Ascending aorta (tissue), 2 donors: ENCODE measurements at regions not wholly inside any gene's neighbourhood (a gene's known extent, or its start where the extent isn't known, plus 50 kb on each side); places are given as distances from the start of the nearest gene placed in this dataset.

ENCODE experiments used
- DNase-seq, 2 donors: peaks; one replicate each; pipeline ENCODE4 v3.0.0-alpha.2; 2019; ENCODE audit warnings: low spot score in 2 of 2
- H3K27ac ChIP-seq, 2 donors: fragments of 200-600 bp; sonication (generic); one replicate each; pipeline ENCODE4 v1.5.1; 2016 to 2017; ENCODE audit warnings: mild to moderate bottlenecking in 1 of 2
- H3K27me3 ChIP-seq: fragments of 200-600 bp; sonication (generic); one replicate; pipeline ENCODE4 v1.5.1; 2017
- H3K36me3 ChIP-seq, 2 donors: fragments of 200-600 bp; sonication (generic); one replicate each; pipeline ENCODE4 v1.5.1; 2016
- H3K4me1 ChIP-seq, 2 donors: fragments of 200-600 bp; sonication (generic); one replicate each; pipeline ENCODE4 v1.5.1; 2016 to 2017; ENCODE audit warnings: mild to moderate bottlenecking in 1 of 2
- H3K4me3 ChIP-seq, 2 donors: fragments of 200-600 bp; sonication (generic); one replicate each; pipeline ENCODE4 v1.5.1; 2016 to 2017; ENCODE audit warnings: mild to moderate bottlenecking in 1 of 2
- H3K9me3 ChIP-seq, 2 donors: fragments of 200-600 bp; sonication (generic); one replicate each; pipeline ENCODE4 v1.5.1; 2016
- CTCF ChIP-seq, 3 experiments: fragments of 200-600 bp in 2 of 3; fragments of 450-650 bp in 1 of 3; sonication (generic) in 2 of 3; IDR thresholded peaks; one replicate each; pipeline ENCODE4 v1.5.1; 2016 to 2019; ENCODE audit warnings: antibody characterized with exemption in 3 of 3, mild to moderate bottlenecking in 1 of 3, moderate library complexity in 1 of 3
- intact Hi-C: fragments of 100-400 bp; cut with DNase I; formaldehyde crosslinking; loops from one replicate; pipeline ENCODE4 v1.15.1; 2023

- H3K27ac ChIP-seq = no peak overlapping the region
- no peak for DNase-seq
- peaks cover 4% of the 10 kb centered on the region in 2 donors for H3K4me1 ChIP-seq
- no peak for TF ChIP-seq CTCF (IDR thresholded peaks at IDR 0.05)
- H3K27me3 ChIP-seq = no peaks in the 10 kb centered on the region
- H3K9me3 ChIP-seq = no peaks in the 10 kb centered on the region
- intact Hi-C loops = no loop called here
- no peak overlapping the region for H3K4me3 ChIP-seq
- H3K36me3 ChIP-seq = no peaks in the 10 kb centered on the region
Observed at GRCh38 chr2:239703834-239704233, 303.0 kb upstream of the HDAC4 start.

GRCh38 chr2:239700686-239701345 is 300.0 kb upstream of the HDAC4 start:
- intact Hi-C loops = no loop called here
- Histone ChIP-seq H3K27ac (no peak overlapping the region), H3K27me3 (no peaks in the 10 kb centered on the region), H3K36me3 (no peaks in the 10 kb centered on the region), H3K4me1 (no peaks in the 10 kb centered on the region), H3K4me3 (no peak overlapping the region), H3K9me3 (no peaks in the 10 kb centered on the region)
- DNase-seq = peak in 1 of 2 donors; percentile 52
- no peak for TF ChIP-seq CTCF (IDR thresholded peaks at IDR 0.05)

- peak in 1 of 2 donors; percentile 28 for DNase-seq
- no peaks in the 10 kb centered on the region for H3K36me3 ChIP-seq
- H3K4me3 ChIP-seq = no peak overlapping the region
- no peak for TF ChIP-seq CTCF (IDR thresholded peaks at IDR 0.05)
- intact Hi-C loops = no loop called here
- no peaks in the 10 kb centered on the region for H3K9me3 ChIP-seq
- H3K4me1 ChIP-seq = no peaks in the 10 kb centered on the region
- no peak overlapping the region for H3K27ac ChIP-seq
- H3K27me3 ChIP-seq = no peaks in the 10 kb centered on the region
Observed at GRCh38 chr2:239697399-239698164, 296.8 kb upstream of the HDAC4 start.

GRCh38 chr2:239696559-239697207 is 295.9 kb upstream of the HDAC4 start:
- TF ChIP-seq CTCF (IDR thresholded peaks at IDR 0.05) = no peak
- Histone ChIP-seq H3K27me3 (no peaks in the 10 kb centered on the region), H3K4me1 (no peaks in the 10 kb centered on the region), H3K9me3 (no peaks in the 10 kb centered on the region), H3K36me3 (no peaks in the 10 kb centered on the region), H3K27ac (no peak overlapping the region), H3K4me3 (no peak overlapping the region)
- DNase-seq = peak in 1 of 2 donors; percentile 33
- intact Hi-C loops = no loop called here

- peaks cover 0 to 3% of the 10 kb centered on the region in 2 donors for H3K4me1 ChIP-seq
- intact Hi-C loops = no loop called here
- H3K4me3 ChIP-seq = no peak overlapping the region
- no peaks in the 10 kb centered on the region for H3K27me3 ChIP-seq
- H3K27ac ChIP-seq = no peak overlapping the region
- H3K36me3 ChIP-seq = no peaks in the 10 kb centered on the region
- peak in 1 of 2 donors; percentile 33 for DNase-seq
- H3K9me3 ChIP-seq = no peaks in the 10 kb centered on the region
- TF ChIP-seq CTCF (IDR thresholded peaks at IDR 0.05) = no peak
Observed at GRCh38 chr2:239695728-239696240, 295.0 kb upstream of the HDAC4 start.
